Activated CD8-positive, alpha-beta memory T cell treated with anti-CD3 and anti-CD28 coated beads, Interleukin-2, amount 50 U/mL, for 48 hours (primary cell): ENCODE measurements at regions not wholly inside any gene's neighbourhood (a gene's known extent, or its start where the extent isn't known, plus 50 kb on each side); places are given as distances from the start of the nearest gene placed in this dataset.
"Not testable (repeated sequence)": the region's sequence is repeated elsewhere in the genome, so short reads cannot be mapped to it uniquely, and the experiment has no call there.

ENCODE experiments used
- DNase-seq: peaks from one replicate; pipeline ENCODE4 v3.0.0-alpha.2; 2020

GRCh38 chr16:82295290-82296201, 125.5 kb upstream of the MPHOSPH6 start:
- no peak for DNase-seq

- DNase-seq, result no peak
Measured at GRCh38 chr16:82293671-82294070, 123.6 kb upstream of the MPHOSPH6 start.

- no peak for DNase-seq
Measured at GRCh38 chr16:82287937-82288336, 117.9 kb upstream of the MPHOSPH6 start.

GRCh38 chr16:82282662-82283061, 112.6 kb upstream of the MPHOSPH6 start:
- no peak for DNase-seq

- no peak for DNase-seq
Measured at GRCh38 chr16:82281544-82281943, 111.5 kb upstream of the MPHOSPH6 start.

- no peak for DNase-seq
Measured at GRCh38 chr16:82280867-82281266, 110.8 kb upstream of the MPHOSPH6 start.

GRCh38 chr16:82275349-82275748, 105.3 kb upstream of the MPHOSPH6 start:
- not testable (repeated sequence) for DNase-seq

GRCh38 chr16:82271636-82272035, 101.6 kb upstream of the MPHOSPH6 start:
- no peak for DNase-seq

- not testable (repeated sequence) for DNase-seq
Measured at GRCh38 chr16:82267675-82268074, 97.7 kb upstream of the MPHOSPH6 start.

GRCh38 chr16:82265809-82266208, 95.8 kb upstream of the MPHOSPH6 start:
- DNase-seq, result no peak

- no peak for DNase-seq
Measured at GRCh38 chr16:82264756-82265155, 94.7 kb upstream of the MPHOSPH6 start.

GRCh38 chr16:82263521-82264143, 93.6 kb upstream of the MPHOSPH6 start:
- DNase-seq, result peak; percentile 65

GRCh38 chr16:82262244-82262643, 92.2 kb upstream of the MPHOSPH6 start:
- DNase-seq, result no peak

- no peak for DNase-seq
Measured at GRCh38 chr16:82260212-82260795, 90.3 kb upstream of the MPHOSPH6 start.

GRCh38 chr16:82259731-82260130, 89.7 kb upstream of the MPHOSPH6 start:
- no peak for DNase-seq

GRCh38 chr16:82257990-82258389, 88.0 kb upstream of the MPHOSPH6 start:
- DNase-seq, result no peak

- no peak for DNase-seq
Measured at GRCh38 chr16:82252582-82252981, 82.6 kb upstream of the MPHOSPH6 start.

GRCh38 chr16:82248677-82249076, 78.7 kb upstream of the MPHOSPH6 start:
- DNase-seq, result no peak

GRCh38 chr16:82248012-82248656, 78.1 kb upstream of the MPHOSPH6 start:
- no peak for DNase-seq

GRCh38 chr16:82242201-82242600, 72.2 kb upstream of the MPHOSPH6 start:
- no peak for DNase-seq

- DNase-seq, result no peak
Measured at GRCh38 chr16:82241469-82242052, 71.5 kb upstream of the MPHOSPH6 start.

GRCh38 chr16:82240111-82240510, 70.1 kb upstream of the MPHOSPH6 start:
- DNase-seq, result no peak

- no peak for DNase-seq
Measured at GRCh38 chr16:82236875-82237274, 66.9 kb upstream of the MPHOSPH6 start.
